Esophagus muscularis mucosa (tissue), 3 donors: ENCODE measurements at regions not wholly inside any gene's neighbourhood (a gene's known extent, or its start where the extent isn't known, plus 50 kb on each side); places are given as distances from the start of the nearest gene placed in this dataset.

Source experiments
- CTCF ChIP-seq, 3 experiments: fragments of 200-600 bp in 2 of 3; fragments of 450-650 bp in 1 of 3; sonication (generic) in 2 of 3; IDR thresholded peaks; one replicate each; pipeline ENCODE4 v1.5.1; 2017 to 2019; ENCODE audit warnings: antibody characterized with exemption in 3 of 3, mild to moderate bottlenecking in 2 of 3, moderate library complexity in 1 of 3
- POLR2A ChIP-seq: fragments of 450-650 bp; IDR thresholded peaks from one replicate; pipeline ENCODE4 v1.6.1; 2017; ENCODE audit warnings: antibody characterized with exemption, moderate library complexity, mild to moderate bottlenecking, low read depth

- TF ChIP-seq POLR2A (no peak), CTCF (IDR thresholded peaks at IDR 0.05) (no peak)
Measured at GRCh38 chr1:106121728-106122127, 934.7 kb upstream of the PRMT6 start.
